Skeletal muscle cell (primary cell): ENCODE measurements at regions not wholly inside any gene's neighbourhood (a gene's known extent, or its start where the extent isn't known, plus 50 kb on each side); places are given as distances from the start of the nearest gene placed in this dataset.

Source experiments
- DNase-seq: peaks from one replicate; pipeline ENCODE4 v3.0.0-alpha.2; 2010; ENCODE audit warnings: low read depth
- H3K4me3 ChIP-seq: 2 replicates; pipeline ENCODE4 v1.5.1; 2011; ENCODE audit warnings: low read depth, mild to moderate bottlenecking, control low read depth, low read length, moderate library complexity

- H3K4me3 ChIP-seq: no peak overlapping the region
- DNase-seq: no peak
These were observed 93.5 kb downstream of the CEBPB start for GRCh38 chr20:50283922-50284810.

GRCh38 chr20:50284811-50285375 is 94.3 kb downstream of the CEBPB start:
- DNase-seq: no peak
- no peak overlapping the region for H3K4me3 ChIP-seq

GRCh38 chr20:50285376-50286173 is 94.9 kb downstream of the CEBPB start:
- DNase-seq: no peak

GRCh38 chr20:50286174-50286511 is 95.5 kb downstream of the CEBPB start:
- H3K4me3 ChIP-seq: peak overlapping the region; percentile 11
- DNase-seq: no peak

More at GRCh38 chr20:50285376-50286173, 94.9 kb downstream of the CEBPB start:
- H3K4me3 ChIP-seq: no peak overlapping the region

GRCh38 chr20:50286609-50287008 is 96.0 kb downstream of the CEBPB start:
- peak; percentile 77 for DNase-seq
- peak overlapping the region; percentile 11 for H3K4me3 ChIP-seq

- no peak overlapping the region for H3K4me3 ChIP-seq
- DNase-seq: no peak
These were observed 96.9 kb downstream of the CEBPB start for GRCh38 chr20:50287512-50287911.

GRCh38 chr20:50288128-50288623 is 97.5 kb downstream of the CEBPB start:
- no peak overlapping the region for H3K4me3 ChIP-seq
- no peak for DNase-seq

GRCh38 chr20:50289581-50289980 is 99.0 kb downstream of the CEBPB start:
- no peak overlapping the region for H3K4me3 ChIP-seq
- DNase-seq: no peak

- no peak overlapping the region for H3K4me3 ChIP-seq
- no peak for DNase-seq
These were observed 99.5 kb downstream of the CEBPB start for GRCh38 chr20:50290112-50290511.

- no peak overlapping the region for H3K4me3 ChIP-seq
- no peak for DNase-seq
These were observed 100.2 kb downstream of the CEBPB start for GRCh38 chr20:50290808-50291207.

- DNase-seq: no peak
- H3K4me3 ChIP-seq: no peak overlapping the region
These were observed 100.8 kb downstream of the CEBPB start for GRCh38 chr20:50291254-50292078.

GRCh38 chr20:50292079-50292590 is 101.5 kb downstream of the CEBPB start:
- no peak overlapping the region for H3K4me3 ChIP-seq
- no peak for DNase-seq

- no peak overlapping the region for H3K4me3 ChIP-seq
- peak; percentile 95 for DNase-seq
These were observed 102.1 kb downstream of the CEBPB start for GRCh38 chr20:50292591-50293283.

- H3K4me3 ChIP-seq: no peak overlapping the region
- DNase-seq: no peak
These were observed 102.9 kb downstream of the CEBPB start for GRCh38 chr20:50293284-50294139.

GRCh38 chr20:50294164-50295088 is 103.8 kb downstream of the CEBPB start:
- DNase-seq: no peak
- H3K4me3 ChIP-seq: no peak overlapping the region

GRCh38 chr20:50295345-50295744 is 104.7 kb downstream of the CEBPB start:
- DNase-seq: no peak
- no peak overlapping the region for H3K4me3 ChIP-seq
